ENCODE measurements at regions not wholly inside any gene's neighbourhood (a gene's known extent, or its start where the extent isn't known, plus 50 kb on each side); places are given as distances from the start of the nearest gene placed in this dataset.
"Not testable (repeated sequence)": the region's sequence is repeated elsewhere in the genome, so short reads cannot be mapped to it uniquely, and the experiment has no call there.

- no peak for DNase-seq (ENCODE audit: low read depth in 2 of 2)
Measured at GRCh38 chr20:60097285-60097684, 139.1 kb downstream of the CDH26 start.

- no peak for DNase-seq (ENCODE audit: low read depth in 2 of 2)
Measured at GRCh38 chr20:60100780-60101179, 142.6 kb downstream of the CDH26 start.

- no peak for DNase-seq (ENCODE audit: low read depth in 2 of 2)
Measured at GRCh38 chr20:60101201-60101890, 143.1 kb downstream of the CDH26 start.

- no peak for DNase-seq (ENCODE audit: low read depth in 2 of 2)
Measured at GRCh38 chr20:60101891-60102281, 143.7 kb downstream of the CDH26 start.

GRCh38 chr20:60102665-60103210, 144.5 kb downstream of the CDH26 start:
- DNase-seq (ENCODE audit: low read depth in 2 of 2), result no peak

- no peak for DNase-seq (ENCODE audit: low read depth in 2 of 2)
Measured at GRCh38 chr20:60104993-60105803, 147.0 kb downstream of the CDH26 start.

GRCh38 chr20:60106186-60106585, 148.0 kb downstream of the CDH26 start:
- not testable (repeated sequence) for DNase-seq (ENCODE audit: low read depth in 2 of 2)

- no peak for DNase-seq (ENCODE audit: low read depth in 2 of 2)
Measured at GRCh38 chr20:60107621-60108390, 149.6 kb downstream of the CDH26 start.

GRCh38 chr20:60108397-60108796, 150.2 kb downstream of the CDH26 start:
- DNase-seq (ENCODE audit: low read depth in 2 of 2), result no peak

- DNase-seq (ENCODE audit: low read depth in 2 of 2), result no peak
Measured at GRCh38 chr20:60113024-60113724, 155.0 kb downstream of the CDH26 start.

GRCh38 chr20:60113771-60114170, 155.5 kb downstream of the CDH26 start:
- DNase-seq (ENCODE audit: low read depth in 2 of 2), result no peak

GRCh38 chr20:60115451-60115850, 157.2 kb downstream of the CDH26 start:
- no peak for DNase-seq (ENCODE audit: low read depth in 2 of 2)

GRCh38 chr20:60116128-60116909, 158.1 kb downstream of the CDH26 start:
- DNase-seq (ENCODE audit: low read depth in 2 of 2), result no peak

- DNase-seq (ENCODE audit: low read depth in 2 of 2), result no peak
Measured at GRCh38 chr20:60117065-60117464, 158.8 kb downstream of the CDH26 start.

GRCh38 chr20:60121903-60122302, 163.7 kb downstream of the CDH26 start:
- no peak for DNase-seq (ENCODE audit: low read depth in 2 of 2)

GRCh38 chr20:60122671-60123070, 164.4 kb downstream of the CDH26 start:
- DNase-seq (ENCODE audit: low read depth in 2 of 2), result no peak

GRCh38 chr20:60123096-60123495, 164.9 kb downstream of the CDH26 start:
- no peak for DNase-seq (ENCODE audit: low read depth in 2 of 2)

- no peak for DNase-seq (ENCODE audit: low read depth in 2 of 2)
Measured at GRCh38 chr20:60123652-60124051, 165.4 kb downstream of the CDH26 start.

- no peak for DNase-seq (ENCODE audit: low read depth in 2 of 2)
Measured at GRCh38 chr20:60124776-60125381, 166.7 kb downstream of the CDH26 start.

- DNase-seq (ENCODE audit: low read depth in 2 of 2), result no peak
Measured at GRCh38 chr20:60125513-60125912, 167.3 kb downstream of the CDH26 start.
